ENCODE measurements at regions not wholly inside any gene's neighbourhood (a gene's known extent, or its start where the extent isn't known, plus 50 kb on each side); places are given as distances from the start of the nearest gene placed in this dataset.
"Not testable (repeated sequence)": the region's sequence is repeated elsewhere in the genome, so short reads cannot be mapped to it uniquely, and the experiment has no call there.

GRCh38 chr2:182638667-182639066 is 77.4 kb upstream of the DNAJC10 start:
- DNase-seq (ENCODE audit: low read depth), result no peak

DNA sequence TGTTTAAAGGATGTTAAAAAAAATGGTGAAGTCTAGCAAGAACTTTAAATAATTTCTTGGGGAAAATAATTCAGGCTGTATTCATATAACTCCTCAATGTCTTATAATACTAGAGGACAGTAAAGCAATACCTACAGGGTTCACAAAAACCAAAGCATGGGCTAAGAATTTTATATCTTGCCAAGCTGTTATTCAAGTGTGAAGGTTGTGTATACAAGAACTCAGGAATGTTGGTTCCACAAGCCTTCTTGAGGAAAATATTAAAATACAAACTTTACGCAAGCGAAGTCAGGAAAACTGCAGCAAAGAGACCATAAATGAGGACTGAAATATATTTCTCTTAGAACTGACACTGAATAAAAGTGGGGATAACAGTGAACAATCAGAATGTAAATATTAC is 76.1 kb upstream of the DNAJC10 start:
- DNase-seq (ENCODE audit: low read depth), result no peak

- DNase-seq (ENCODE audit: low read depth), result peak; percentile 71
These were observed 73.7 kb upstream of the DNAJC10 start for GRCh38 chr2:182642328-182642727.

- no peak for DNase-seq (ENCODE audit: low read depth)
These were observed 69.1 kb upstream of the DNAJC10 start for GRCh38 chr2:182646763-182647498.

- DNase-seq (ENCODE audit: low read depth), result no peak
These were observed 68.6 kb upstream of the DNAJC10 start for GRCh38 chr2:182647499-182647787.

- no peak for DNase-seq (ENCODE audit: low read depth)
These were observed 66.7 kb upstream of the DNAJC10 start for GRCh38 chr2:182649316-182649715.

DNA sequence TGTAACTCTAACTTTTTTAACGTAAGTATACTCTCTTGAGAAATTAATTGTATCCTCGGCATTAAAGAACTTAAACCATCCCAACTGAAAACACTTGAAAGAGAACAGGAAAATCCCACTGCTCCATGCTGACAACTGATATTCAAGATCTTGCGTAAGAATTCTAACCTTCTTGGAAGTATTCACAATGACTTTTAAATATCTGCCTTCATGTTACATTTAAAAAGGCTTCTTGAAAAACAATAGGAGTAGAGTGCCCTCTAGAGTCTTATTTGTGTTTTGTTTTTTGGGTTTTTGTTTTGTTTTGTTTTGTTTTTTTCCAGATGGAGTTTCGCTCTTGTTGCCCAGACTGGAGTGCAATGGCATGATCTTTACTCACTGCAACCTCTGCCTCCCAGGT is 65.4 kb upstream of the DNAJC10 start:
- peak; percentile 78 for DNase-seq (ENCODE audit: low read depth)

GRCh38 chr2:182652326-182652725 is 63.7 kb upstream of the DNAJC10 start:
- DNase-seq (ENCODE audit: low read depth), result no peak

- DNase-seq (ENCODE audit: low read depth), result no peak
These were observed 60.3 kb upstream of the DNAJC10 start for GRCh38 chr2:182655750-182656149.

DNA sequence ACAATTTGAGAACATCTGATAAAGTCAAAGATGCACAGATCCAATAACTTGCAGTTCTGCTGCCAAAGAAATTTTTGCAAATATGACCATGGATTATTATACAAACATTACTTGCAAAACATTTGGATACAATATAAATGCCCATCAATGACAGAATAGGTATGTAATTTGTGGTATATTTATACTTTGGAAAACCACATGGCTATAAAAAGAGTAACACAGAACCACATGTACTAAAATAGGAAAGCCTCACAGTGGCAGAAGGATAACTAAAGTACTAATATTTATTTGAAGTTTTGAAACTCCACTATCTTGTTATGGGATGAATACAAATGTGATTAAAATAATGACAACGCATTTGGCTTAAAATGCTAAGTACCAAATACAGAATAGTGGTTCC is 51.8 kb upstream of the DNAJC10 start:
- DNase-seq (ENCODE audit: low read depth), result no peak

- DNase-seq (ENCODE audit: low read depth), result not testable (repeated sequence)
These were observed 50.6 kb upstream of the DNAJC10 start for GRCh38 chr2:182665500-182665899.

Data from fibroblast of gingiva (primary cell).